OCI-LY1 (cell line): ENCODE measurements at regions not wholly inside any gene's neighbourhood (a gene's known extent, or its start where the extent isn't known, plus 50 kb on each side); places are given as distances from the start of the nearest gene placed in this dataset.

ENCODE experiments used
- H2AFZ ChIP-seq: fragments of 200-600 bp; sonication (generic), shearing (Covaris generic); 2 replicates; pipeline ENCODE4 v1.6.0; 2014; ENCODE audit warnings: antibody characterized with exemption, mild to moderate bottlenecking, low read length
- H3F3A ChIP-seq: fragments of 200-600 bp; sonication (generic), shearing (Covaris generic); 2 replicates; pipeline ENCODE4 v1.6.0; 2014; ENCODE audit warnings: mild to moderate bottlenecking, antibody characterized with exemption, low read length, moderate library complexity; ENCODE audit not compliant: insufficient read depth
- H3K27ac ChIP-seq: fragments of 200-600 bp; sonication (generic); 2 replicates; pipeline ENCODE4 v1.5.1; 2014; ENCODE audit warnings: low read length, mixed run types, mild to moderate bottlenecking, low read depth; ENCODE audit not compliant: poor library complexity, severe bottlenecking
- H3K27me3 ChIP-seq: fragments of 200-600 bp; sonication (generic); 2 replicates; pipeline ENCODE4 v1.6.0; 2014; ENCODE audit warnings: antibody characterized with exemption, mild to moderate bottlenecking, low read length, moderate library complexity; ENCODE audit not compliant: insufficient read depth
- H3K36me3 ChIP-seq: fragments of 200-600 bp; sonication (generic); 2 replicates; pipeline ENCODE4 v1.6.1; 2014; ENCODE audit warnings: mild to moderate bottlenecking, antibody characterized with exemption, low read length, moderate library complexity, mixed read lengths; ENCODE audit not compliant: insufficient read depth
- H3K4me1 ChIP-seq: fragments of 200-600 bp; sonication (generic); 2 replicates; pipeline ENCODE4 v1.5.1; 2014; ENCODE audit warnings: mild to moderate bottlenecking, low read length, moderate library complexity; ENCODE audit not compliant: insufficient read depth, severe bottlenecking
- H3K4me2 ChIP-seq: fragments of 200-600 bp; sonication (generic), shearing (Covaris generic); 2 replicates; pipeline ENCODE4 v1.6.1; 2014; ENCODE audit warnings: low read length
- H3K4me3 ChIP-seq: fragments of 200-600 bp; sonication (generic); 2 replicates; pipeline ENCODE4 v1.5.1; 2014; ENCODE audit warnings: low read length, low read depth, mild to moderate bottlenecking, mixed read lengths; ENCODE audit not compliant: poor library complexity, severe bottlenecking
- H3K79me2 ChIP-seq: fragments of 200-600 bp; shearing (Covaris generic); 2 replicates; pipeline ENCODE4 v1.6.1; 2016; ENCODE audit warnings: mixed run types, low read length, mixed read lengths; ENCODE audit not compliant: insufficient read depth
- H3K9ac ChIP-seq: fragments of 200-600 bp; sonication (generic), shearing (Covaris generic); 2 replicates; pipeline ENCODE4 v1.6.1; 2014; ENCODE audit warnings: mild to moderate bottlenecking, low read length, mixed read lengths
- H3K9me2 ChIP-seq: fragments of 200-600 bp; sonication (generic), shearing (Covaris generic); 2 replicates; pipeline ENCODE4 v1.6.1; 2014; ENCODE audit warnings: low read depth, mild to moderate bottlenecking, low read length, mixed read lengths
- H3K9me3 ChIP-seq: fragments of 200-600 bp; shearing (Covaris generic); 2 replicates; pipeline ENCODE4 v1.6.1; 2014; ENCODE audit warnings: low read length, mixed read lengths
- H4K20me1 ChIP-seq: fragments of 200-600 bp; sonication (generic), shearing (Covaris generic); 2 replicates; pipeline ENCODE4 v1.6.0; 2016; ENCODE audit warnings: mild to moderate bottlenecking, low read length; ENCODE audit not compliant: insufficient read depth
- EZH2 ChIP-seq: fragments of 200-600 bp; sonication (generic), shearing (Covaris generic); IDR thresholded peaks from 2 replicates; pipeline ENCODE4 v1.8.0; 2017; ENCODE audit warnings: borderline replicate concordance, mixed run types, mild to moderate bottlenecking, antibody characterized with exemption, low read length, moderate library complexity, mixed read lengths
- TF ChIP-seq, protein P1 (sequence below): fragments of 200-600 bp; sonication (generic), shearing (Covaris generic); IDR thresholded peaks from 2 replicates; pipeline ENCODE4 v1.5.1; 2017; ENCODE audit warnings: mild to moderate bottlenecking, antibody characterized with exemption, low read length, moderate library complexity, mixed read lengths

- no peaks in the 10 kb centered on the region for H3F3A ChIP-seq
- H3K9ac ChIP-seq = no peak overlapping the region
- H3K27ac ChIP-seq = no peak overlapping the region
- no peak overlapping the region for H3K4me3 ChIP-seq
- no peaks in the 10 kb centered on the region for H3K9me3 ChIP-seq
- H3K4me2 ChIP-seq = no peak overlapping the region
- no peaks in the 10 kb centered on the region for H3K4me1 ChIP-seq
- no peak for TF ChIP-seq EZH2
- TF ChIP-seq, protein P1, sequence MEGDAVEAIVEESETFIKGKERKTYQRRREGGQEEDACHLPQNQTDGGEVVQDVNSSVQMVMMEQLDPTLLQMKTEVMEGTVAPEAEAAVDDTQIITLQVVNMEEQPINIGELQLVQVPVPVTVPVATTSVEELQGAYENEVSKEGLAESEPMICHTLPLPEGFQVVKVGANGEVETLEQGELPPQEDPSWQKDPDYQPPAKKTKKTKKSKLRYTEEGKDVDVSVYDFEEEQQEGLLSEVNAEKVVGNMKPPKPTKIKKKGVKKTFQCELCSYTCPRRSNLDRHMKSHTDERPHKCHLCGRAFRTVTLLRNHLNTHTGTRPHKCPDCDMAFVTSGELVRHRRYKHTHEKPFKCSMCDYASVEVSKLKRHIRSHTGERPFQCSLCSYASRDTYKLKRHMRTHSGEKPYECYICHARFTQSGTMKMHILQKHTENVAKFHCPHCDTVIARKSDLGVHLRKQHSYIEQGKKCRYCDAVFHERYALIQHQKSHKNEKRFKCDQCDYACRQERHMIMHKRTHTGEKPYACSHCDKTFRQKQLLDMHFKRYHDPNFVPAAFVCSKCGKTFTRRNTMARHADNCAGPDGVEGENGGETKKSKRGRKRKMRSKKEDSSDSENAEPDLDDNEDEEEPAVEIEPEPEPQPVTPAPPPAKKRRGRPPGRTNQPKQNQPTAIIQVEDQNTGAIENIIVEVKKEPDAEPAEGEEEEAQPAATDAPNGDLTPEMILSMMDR = no peak
- H3K79me2 ChIP-seq = no peaks in the 10 kb centered on the region
- H3K27me3 ChIP-seq = no peaks in the 10 kb centered on the region
- H2AFZ ChIP-seq = no peak overlapping the region
- no peaks in the 10 kb centered on the region for H4K20me1 ChIP-seq
- H3K36me3 ChIP-seq = no peaks in the 10 kb centered on the region
- H3K9me2 ChIP-seq = no peaks in the 10 kb centered on the region
Measured at GRCh38 chr10:1853801-1854200, 116.5 kb upstream of the ADARB2 start.

GRCh38 chr10:1852841-1853240 is 115.5 kb upstream of the ADARB2 start:
- Histone ChIP-seq H3F3A (no peaks in the 10 kb centered on the region), H3K4me2 (no peak overlapping the region), H2AFZ (no peak overlapping the region), H3K4me1 (no peaks in the 10 kb centered on the region), H3K9me3 (no peaks in the 10 kb centered on the region), H3K9ac (no peak overlapping the region), H3K27me3 (no peaks in the 10 kb centered on the region), H3K79me2 (no peaks in the 10 kb centered on the region), H3K36me3 (no peaks in the 10 kb centered on the region), H3K4me3 (no peak overlapping the region), H3K27ac (no peak overlapping the region), H4K20me1 (no peaks in the 10 kb centered on the region), H3K9me2 (no peaks in the 10 kb centered on the region)
- no peak for TF ChIP-seq EZH2
- TF ChIP-seq, protein P1 = no peak

- no peak overlapping the region for H2AFZ ChIP-seq
- H3K4me3 ChIP-seq = no peak overlapping the region
- H3K36me3 ChIP-seq = no peaks in the 10 kb centered on the region
- H3K9me3 ChIP-seq = no peaks in the 10 kb centered on the region
- no peaks in the 10 kb centered on the region for H3F3A ChIP-seq
- no peaks in the 10 kb centered on the region for H3K9me2 ChIP-seq
- H3K27ac ChIP-seq = no peak overlapping the region
- H4K20me1 ChIP-seq = no peaks in the 10 kb centered on the region
- H3K9ac ChIP-seq = no peak overlapping the region
- H3K27me3 ChIP-seq = no peaks in the 10 kb centered on the region
- TF ChIP-seq, protein P1 = no peak
- no peak for TF ChIP-seq EZH2
- no peaks in the 10 kb centered on the region for H3K79me2 ChIP-seq
- no peaks in the 10 kb centered on the region for H3K4me1 ChIP-seq
- no peak overlapping the region for H3K4me2 ChIP-seq
Measured at GRCh38 chr10:1851762-1852161, 114.4 kb upstream of the ADARB2 start.
